ENCODE measurements at regions not wholly inside any gene's neighbourhood (a gene's known extent, or its start where the extent isn't known, plus 50 kb on each side); places are given as distances from the start of the nearest gene placed in this dataset.
"Not testable (repeated sequence)": the region's sequence is repeated elsewhere in the genome, so short reads cannot be mapped to it uniquely, and the experiment has no call there.

- DNase-seq, result no peak
Measured at GRCh38 chr5:40453689-40454088, 226.0 kb upstream of the PTGER4 start.

- DNase-seq, result no peak
Measured at GRCh38 chr5:40452874-40453624, 226.7 kb upstream of the PTGER4 start.

- DNase-seq, result no peak
Measured at GRCh38 chr5:40447438-40447837, 232.3 kb upstream of the PTGER4 start.

GRCh38 chr5:40446910-40447309, 232.8 kb upstream of the PTGER4 start:
- DNase-seq, result peak; percentile 24

GRCh38 chr5:40442346-40442745, 237.4 kb upstream of the PTGER4 start:
- DNase-seq, result peak; percentile 72

GRCh38 chr5:40441733-40442132, 238.0 kb upstream of the PTGER4 start:
- DNase-seq, result no peak

GRCh38 chr5:40440746-40441145, 239.0 kb upstream of the PTGER4 start:
- DNase-seq, result no peak

- DNase-seq, result not testable (repeated sequence)
Measured at GRCh38 chr5:40439103-40439502, 240.6 kb upstream of the PTGER4 start.

GRCh38 chr5:40438646-40439045, 241.1 kb upstream of the PTGER4 start:
- DNase-seq, result not testable (repeated sequence)

GRCh38 chr5:40437452-40437861, 242.3 kb upstream of the PTGER4 start:
- peak; percentile 96 for DNase-seq

GRCh38 chr5:40436535-40437237, 243.0 kb upstream of the PTGER4 start:
- DNase-seq, result no peak

- not testable (repeated sequence) for DNase-seq
Measured at GRCh38 chr5:40435706-40436105, 244.0 kb upstream of the PTGER4 start.

GRCh38 chr5:40432836-40433235, 246.9 kb upstream of the PTGER4 start:
- DNase-seq, result no peak

- no peak for DNase-seq
Measured at GRCh38 chr5:40431734-40432133, 248.0 kb upstream of the PTGER4 start.

- DNase-seq, result no peak
Measured at GRCh38 chr5:40430101-40430710, 249.5 kb upstream of the PTGER4 start.

GRCh38 chr5:40429258-40430100, 250.2 kb upstream of the PTGER4 start:
- peak; percentile 83 for DNase-seq

- no peak for DNase-seq
Measured at GRCh38 chr5:40428815-40429214, 250.9 kb upstream of the PTGER4 start.

GRCh38 chr5:40428126-40428525, 251.6 kb upstream of the PTGER4 start:
- peak; percentile 86 for DNase-seq

- DNase-seq, result not testable (repeated sequence)
Measured at GRCh38 chr5:40417046-40417810, 262.5 kb upstream of the PTGER4 start.

- no peak for DNase-seq
Measured at GRCh38 chr5:40416588-40416987, 263.1 kb upstream of the PTGER4 start.

- DNase-seq, result no peak
Measured at GRCh38 chr5:40416098-40416497, 263.6 kb upstream of the PTGER4 start.

GRCh38 chr5:40414922-40415321, 264.8 kb upstream of the PTGER4 start:
- no peak for DNase-seq
